Activated CD4-positive, alpha-beta T cell treated with anti-CD3 and anti-CD28 coated beads, Interleukin-2, amount 10 ng/mL, durations not matched to agents 7 days and 5 days (primary cell): ENCODE measurements at regions not wholly inside any gene's neighbourhood (a gene's known extent, or its start where the extent isn't known, plus 50 kb on each side); places are given as distances from the start of the nearest gene placed in this dataset.

Experiments used
- CTCF ChIA-PET: fragments of 350-600 bp; sonication (Branson Sonifier 250); formaldehyde crosslinking; loops from one replicate; lab custom pipeline; 2021; ENCODE audit warnings: antibody characterized with exemption; lab: Charles Lee
- POLR2A ChIA-PET: fragments of 350-600 bp; sonication (Branson Sonifier 250); formaldehyde crosslinking; loops from one replicate; lab custom pipeline; 2021; ENCODE audit warnings: antibody characterized with exemption; lab: Charles Lee
- DNase-seq: peaks from one replicate; pipeline ENCODE4 v3.0.0-alpha.2; 2020
- H3K27ac Mint-ChIP-seq: one replicate; pipeline ENCODE4 v1.8.0; 2021; ENCODE audit warnings: mild to moderate bottlenecking, moderate library complexity, mixed read lengths
- H3K27me3 Mint-ChIP-seq: one replicate; pipeline ENCODE4 v1.8.0; 2021; ENCODE audit warnings: mixed read lengths
- H3K36me3 Mint-ChIP-seq: one replicate; pipeline ENCODE4 v1.8.0; 2021; ENCODE audit warnings: low read depth, mixed read lengths
- H3K4me1 Mint-ChIP-seq: one replicate; pipeline ENCODE4 v1.8.0; 2021; ENCODE audit warnings: mixed read lengths
- H3K4me3 Mint-ChIP-seq: one replicate; pipeline ENCODE4 v1.8.0; 2021; ENCODE audit warnings: mild to moderate bottlenecking, moderate library complexity, mixed read lengths
- H3K9me3 Mint-ChIP-seq: one replicate; pipeline ENCODE4 v1.8.0; 2021; ENCODE audit warnings: mixed read lengths

- no peak overlapping the region for H3K4me3 Mint-ChIP-seq
- H3K4me1 Mint-ChIP-seq: no peaks in the 10 kb centered on the region
Observed at GRCh38 chr19:28569132-28570131, 643.5 kb downstream of the UQCRFS1 start.

DNA sequence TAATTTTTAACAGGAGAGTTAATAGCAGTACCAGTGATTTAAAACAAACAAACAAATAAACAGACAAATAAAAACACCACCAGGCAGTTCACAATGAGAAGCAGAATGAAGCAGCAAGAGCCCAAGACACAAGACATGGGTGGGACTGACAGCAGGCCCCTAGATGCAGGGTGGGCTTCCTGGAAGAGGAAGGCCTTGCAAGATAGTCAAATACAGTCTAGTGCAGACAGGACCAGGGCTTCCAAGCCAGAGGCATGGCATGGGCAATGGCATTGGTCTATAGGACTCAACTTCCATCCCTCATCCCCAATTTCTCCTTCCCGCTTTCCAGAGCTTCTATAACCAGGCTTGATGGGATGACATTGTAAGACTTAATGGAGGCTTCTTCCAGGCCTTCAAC is 645.1 kb downstream of the UQCRFS1 start:
- no peaks in the 10 kb centered on the region for H3K27me3 Mint-ChIP-seq
- H3K4me1 Mint-ChIP-seq: no peaks in the 10 kb centered on the region
- H3K9me3 Mint-ChIP-seq: peaks cover 3% of the 10 kb centered on the region

More at GRCh38 chr19:28569132-28570131, 643.5 kb downstream of the UQCRFS1 start:
- DNase-seq: no peak
- Mint-ChIP-seq H3K36me3 (no peaks in the 10 kb centered on the region), H3K27ac (no peak overlapping the region), H3K9me3 (no peaks in the 10 kb centered on the region), H3K27me3 (no peaks in the 10 kb centered on the region)
- CTCF ChIA-PET: no interaction called here
- POLR2A ChIA-PET: no interaction called here

GRCh38 chr19:28563964-28564921 is 648.7 kb downstream of the UQCRFS1 start:
- Mint-ChIP-seq H3K27ac (no peak overlapping the region), H3K27me3 (peaks cover 5% of the 10 kb centered on the region), H3K4me1 (no peaks in the 10 kb centered on the region), H3K36me3 (no peaks in the 10 kb centered on the region), H3K4me3 (no peak overlapping the region), H3K9me3 (peaks cover 3% of the 10 kb centered on the region)
- POLR2A ChIA-PET: interaction anchor here (0.6 kb wide), 1 partner anchor 14 kb away, joined by 4 read pairs; no protein-coding TSS in a partner anchor
- CTCF ChIA-PET: interaction anchor here (0.7 kb wide), 1 partner anchor 17 kb away, joined by 3 read pairs; no protein-coding TSS in a partner anchor
- DNase-seq: no peak

More for the DNA sequence above, 645.1 kb downstream of the UQCRFS1 start:
- Mint-ChIP-seq H3K27ac (no peak overlapping the region), H3K36me3 (no peaks in the 10 kb centered on the region), H3K4me3 (no peak overlapping the region)
- DNase-seq: no peak
- ChIA-PET POLR2A (no interaction called here), CTCF (no interaction called here)

GRCh38 chr19:28560786-28561185 is 652.2 kb downstream of the UQCRFS1 start:
- H3K4me3 Mint-ChIP-seq: no peak overlapping the region
- ChIA-PET CTCF (no interaction called here), POLR2A (no interaction called here)
- H3K27ac Mint-ChIP-seq: no peak overlapping the region
- H3K36me3 Mint-ChIP-seq: no peaks in the 10 kb centered on the region
- peaks cover 3% of the 10 kb centered on the region for H3K9me3 Mint-ChIP-seq
- H3K4me1 Mint-ChIP-seq: no peaks in the 10 kb centered on the region
- H3K27me3 Mint-ChIP-seq: peaks cover 10% of the 10 kb centered on the region
- no peak for DNase-seq

DNA sequence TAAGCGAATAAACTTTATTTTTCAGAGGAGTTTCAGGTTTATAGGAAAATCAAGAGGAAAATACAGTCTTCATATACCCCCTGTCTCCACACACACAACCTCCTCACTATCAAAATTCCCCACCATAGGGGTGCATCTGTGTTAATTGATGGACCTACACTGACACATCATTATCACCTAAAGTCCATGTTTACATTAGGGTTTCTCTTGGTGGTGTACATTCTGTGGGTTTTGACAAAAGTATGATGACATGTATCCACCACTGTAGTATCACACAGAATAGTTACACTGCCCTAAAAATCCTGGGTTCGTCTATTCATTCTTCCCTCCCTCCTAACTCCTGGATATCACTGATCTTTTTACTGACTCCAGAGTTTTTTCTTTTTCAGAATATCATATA is 654.2 kb downstream of the UQCRFS1 start:
- no peaks in the 10 kb centered on the region for H3K36me3 Mint-ChIP-seq
- POLR2A ChIA-PET: no interaction called here
- H3K4me1 Mint-ChIP-seq: no peaks in the 10 kb centered on the region

GRCh38 chr19:28556371-28556770 is 656.6 kb downstream of the UQCRFS1 start:
- peaks cover 7% of the 10 kb centered on the region for H3K9me3 Mint-ChIP-seq
- peaks cover 10% of the 10 kb centered on the region for H3K27me3 Mint-ChIP-seq
- peaks cover 13% of the 10 kb centered on the region for H3K4me1 Mint-ChIP-seq
- DNase-seq: no peak
- ChIA-PET CTCF (no interaction called here), POLR2A (no interaction called here)
- H3K36me3 Mint-ChIP-seq: no peaks in the 10 kb centered on the region
- no peak overlapping the region for H3K27ac Mint-ChIP-seq
- no peak overlapping the region for H3K4me3 Mint-ChIP-seq

More for the DNA sequence above, 654.2 kb downstream of the UQCRFS1 start:
- Mint-ChIP-seq H3K27ac (no peak overlapping the region), H3K27me3 (peaks cover 10% of the 10 kb centered on the region), H3K9me3 (peaks cover 3% of the 10 kb centered on the region), H3K4me3 (no peak overlapping the region)
- DNase-seq: no peak
- CTCF ChIA-PET: no interaction called here

DNA sequence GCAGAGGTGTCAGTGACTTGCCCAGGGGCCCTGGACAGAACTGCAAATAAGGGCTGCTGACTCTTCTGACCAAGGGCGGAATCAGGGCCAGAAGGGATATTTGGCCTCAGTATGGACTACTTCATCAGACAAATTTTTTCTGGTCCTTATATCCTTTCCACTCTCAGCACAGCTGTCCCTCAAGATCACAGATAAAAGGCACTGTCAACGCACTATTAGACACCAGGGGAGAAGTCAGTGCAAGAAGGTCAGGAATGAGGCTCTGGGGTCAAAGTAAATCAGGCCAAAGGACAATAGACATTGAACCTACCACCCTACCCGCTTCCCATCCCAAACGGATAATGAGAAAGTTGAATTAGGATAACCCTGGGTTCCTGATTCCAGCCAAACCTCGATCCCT is 657.6 kb downstream of the UQCRFS1 start:
- no peak for DNase-seq
- Mint-ChIP-seq H3K9me3 (peaks cover 7% of the 10 kb centered on the region), H3K27ac (no peak overlapping the region), H3K27me3 (peaks cover 6% of the 10 kb centered on the region), H3K36me3 (no peaks in the 10 kb centered on the region), H3K4me1 (peaks cover 18% of the 10 kb centered on the region), H3K4me3 (no peak overlapping the region)
- ChIA-PET POLR2A (no interaction called here), CTCF (no interaction called here)

- DNase-seq: no peak
- Mint-ChIP-seq H3K4me3 (no peak overlapping the region), H3K4me1 (peaks cover 23% of the 10 kb centered on the region), H3K27me3 (peaks cover 6% of the 10 kb centered on the region), H3K27ac (no peak overlapping the region), H3K36me3 (no peaks in the 10 kb centered on the region), H3K9me3 (peaks cover 7% of the 10 kb centered on the region)
- POLR2A ChIA-PET: no interaction called here
- CTCF ChIA-PET: no interaction called here
Observed at GRCh38 chr19:28554321-28555091, 658.4 kb downstream of the UQCRFS1 start.

DNA sequence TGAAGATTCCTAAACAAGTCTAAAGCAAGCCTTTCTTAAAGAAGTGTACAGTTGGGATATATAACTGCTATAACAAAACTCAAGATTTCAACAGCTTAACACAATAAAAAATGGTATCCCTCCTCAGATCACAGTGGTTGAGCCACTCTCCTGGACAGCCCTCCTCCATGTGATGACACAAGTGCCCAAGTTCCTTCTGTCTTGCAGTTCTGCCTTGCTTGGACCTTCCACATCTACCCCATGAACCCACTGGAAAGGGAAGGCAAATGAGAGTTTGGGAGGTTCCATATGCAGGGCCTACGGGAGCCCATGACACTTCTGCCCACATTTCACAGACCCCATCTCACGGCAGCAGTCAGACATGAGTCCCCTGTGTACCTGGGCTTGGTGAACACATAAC is 659.2 kb downstream of the UQCRFS1 start:
- no peak overlapping the region for H3K27ac Mint-ChIP-seq
- ChIA-PET POLR2A (no interaction called here), CTCF (no interaction called here)
- no peaks in the 10 kb centered on the region for H3K36me3 Mint-ChIP-seq
- peaks cover under 1% of the 10 kb centered on the region for H3K27me3 Mint-ChIP-seq
- no peak for DNase-seq
- peaks cover 27% of the 10 kb centered on the region for H3K4me1 Mint-ChIP-seq
- no peak overlapping the region for H3K4me3 Mint-ChIP-seq
- H3K9me3 Mint-ChIP-seq: peaks cover 7% of the 10 kb centered on the region

GRCh38 chr19:28553005-28553404 is 659.9 kb downstream of the UQCRFS1 start:
- Mint-ChIP-seq H3K4me1 (peaks cover 27% of the 10 kb centered on the region), H3K27me3 (no peaks in the 10 kb centered on the region), H3K36me3 (no peaks in the 10 kb centered on the region), H3K27ac (no peak overlapping the region), H3K9me3 (peaks cover 7% of the 10 kb centered on the region), H3K4me3 (no peak overlapping the region)
- CTCF ChIA-PET: no interaction called here
- POLR2A ChIA-PET: no interaction called here
- DNase-seq: no peak

DNA sequence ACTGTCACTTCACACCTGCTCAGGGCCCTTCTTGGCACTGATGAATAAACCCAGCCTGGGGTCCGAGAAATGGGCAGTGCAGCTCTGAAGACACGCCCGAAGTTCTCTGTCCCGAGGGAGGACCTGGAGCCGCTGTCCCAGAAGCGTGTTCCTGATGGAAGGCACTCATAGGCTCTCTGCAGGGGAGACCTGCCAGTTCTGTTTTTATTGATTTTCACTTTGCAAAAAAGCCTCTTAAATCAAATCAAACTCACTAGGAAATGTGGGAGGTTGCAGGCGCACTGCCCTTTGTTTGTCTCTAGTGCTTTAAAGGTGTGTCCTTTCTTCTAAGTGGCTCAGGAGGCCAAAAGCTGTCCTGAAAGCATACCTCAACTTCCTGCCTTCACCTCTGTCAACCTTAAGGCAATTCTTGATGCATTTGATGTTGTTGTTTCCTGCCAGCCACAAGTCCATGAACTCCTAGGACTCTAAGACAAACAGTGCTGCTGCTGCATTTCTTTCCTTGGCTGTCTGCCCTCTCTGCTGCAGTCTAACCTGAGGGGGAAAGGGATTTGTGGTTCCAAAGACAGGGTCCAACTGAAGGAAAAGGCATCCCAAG is 663.2 kb downstream of the UQCRFS1 start:
- Mint-ChIP-seq H3K4me3 (no peak overlapping the region), H3K9me3 (peaks cover 7% of the 10 kb centered on the region), H3K36me3 (no peaks in the 10 kb centered on the region), H3K4me1 (peaks cover 27% of the 10 kb centered on the region), H3K27me3 (no peaks in the 10 kb centered on the region), H3K27ac (no peak overlapping the region)
- CTCF ChIA-PET: no interaction called here
- peak; percentile 24 for DNase-seq
- POLR2A ChIA-PET: no interaction called here

- H3K4me1 Mint-ChIP-seq: peaks cover 14% of the 10 kb centered on the region
- no peak for DNase-seq
- no peaks in the 10 kb centered on the region for H3K27me3 Mint-ChIP-seq
- no peak overlapping the region for H3K4me3 Mint-ChIP-seq
- H3K36me3 Mint-ChIP-seq: no peaks in the 10 kb centered on the region
- H3K9me3 Mint-ChIP-seq: no peaks in the 10 kb centered on the region
- ChIA-PET POLR2A (no interaction called here), CTCF (no interaction called here)
- H3K27ac Mint-ChIP-seq: no peak overlapping the region
Observed at GRCh38 chr19:28546148-28546685, 666.7 kb downstream of the UQCRFS1 start.
